ENCODE measurements at regions not wholly inside any gene's neighbourhood (a gene's known extent, or its start where the extent isn't known, plus 50 kb on each side); places are given as distances from the start of the nearest gene placed in this dataset.

DNA sequence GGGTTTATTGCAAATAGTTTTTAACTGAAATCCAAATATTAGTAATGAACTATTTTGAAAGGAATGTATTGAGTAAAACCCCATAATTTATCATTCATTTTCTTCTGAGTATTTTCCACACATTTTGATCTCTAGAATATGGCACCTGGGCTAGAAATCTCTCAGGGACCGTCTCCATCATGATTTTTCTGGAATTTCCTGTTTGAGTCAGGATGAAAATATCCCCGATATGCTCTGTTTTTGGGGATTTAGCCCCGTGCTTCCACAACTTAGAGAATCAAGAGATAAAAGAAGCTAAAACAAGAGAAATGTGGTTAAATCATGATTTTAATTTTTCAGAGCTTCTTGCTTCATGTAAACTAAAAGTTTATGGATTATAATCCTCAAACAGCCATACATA, 114.2 kb downstream of the SPCS3 start (continued):
- no peak for TF ChIP-seq HNRNPH1 (optimal IDR thresholded peaks at IDR 0.05; ENCODE audit: low read depth, low read length)

DNA sequence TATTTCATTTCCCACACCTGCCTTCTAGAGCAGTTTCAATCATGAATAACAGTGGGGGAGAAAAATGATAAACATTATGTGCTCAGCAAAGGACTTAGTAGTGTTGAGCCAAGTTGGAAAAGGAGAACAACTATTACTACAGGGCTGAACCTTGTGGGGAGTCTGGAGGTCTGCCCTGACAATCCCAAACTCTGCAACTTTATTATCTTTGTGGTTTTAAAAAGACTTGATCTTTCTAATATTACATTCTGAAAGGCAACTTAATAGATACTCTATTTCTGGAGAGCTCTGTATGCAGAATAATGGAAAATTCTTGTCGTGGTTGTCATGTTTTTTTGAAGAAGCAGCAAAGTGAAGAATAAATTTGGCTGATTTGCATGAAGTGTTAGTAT, 116.1 kb downstream of the SPCS3 start:
- DNase-seq (ENCODE audit: low spot score), result no peak
- Histone ChIP-seq H3K79me2 (ENCODE audit: insufficient read depth, low read length) (no peaks in the 10 kb centered on the region), H4K20me1 (ENCODE audit: insufficient read depth, low read length) (no peaks in the 10 kb centered on the region), H3K27me3 (ENCODE audit: control insufficient read depth in 1 of 2, insufficient read depth in 2 of 2, low read length in 2 of 2) (no peaks in the 10 kb centered on the region), H3K27ac (ENCODE audit: extremely low read length, insufficient read depth, low read length) (no peak overlapping the region), H3K4me3 (replicated peaks in 1 of 3; ENCODE audit: insufficient read depth in 1 of 3, low read depth in 2 of 3, low read length in 3 of 3) (no peak overlapping the region), H3K36me3 (replicated peaks in 1 of 2; ENCODE audit: control insufficient read depth in 1 of 2, insufficient read depth in 2 of 2, low read length in 2 of 2) (no peaks in the 10 kb centered on the region), H2AFZ (ENCODE audit: low read length) (no peak overlapping the region), H3K9ac (ENCODE audit: insufficient read depth, low read depth, low read length) (no peak overlapping the region), H3K4me1 (ENCODE audit: insufficient read depth, low read length) (no peaks in the 10 kb centered on the region), H3K4me2 (ENCODE audit: low read depth, low read length) (no peak overlapping the region), H3K9me3 (ENCODE audit: low read length) (no peaks in the 10 kb centered on the region)
- no peak for ATAC-seq
- BruUV-seq (replicated peaks), result no TSS peak
- no peak for FAIRE-seq
- POLR2A ChIA-PET, result no interaction called here
- intact Hi-C loops (cut with micrococcal nuclease; ENCODE audit: unreplicated experiment), result no loop called here
- in situ Hi-C loops (cut with HindIII; ENCODE audit: extremely low pct_ligation_motif_present, low pct_unique_long_range_greater_than_20kb), result no loop called here
- 4% methylated on average over 1 of the region's 1 CpG for WGBS (ENCODE audit: low lambda C conversion rate)
- CTCF ChIA-PET (ENCODE audit: low intra/inter-chr PET ratio, low total read pairs), result no interaction called here
- TF ChIP-seq ZNF670 (CRISPR knock-in tag; IDR thresholded peaks at IDR 0.05; ENCODE audit: borderline replicate concordance) (no peak), JARID2 (CRISPR knock-in tag; IDR thresholded peaks at IDR 0.05; ENCODE audit: insufficient replicate concordance) (no peak), NFE2L2 (IDR thresholded peaks at IDR 0.05; ENCODE audit: low read length) (no peak), ZNF564 (CRISPR knock-in tag; IDR thresholded peaks at IDR 0.05) (no peak), TAF1 (CRISPR knock-in tag; IDR thresholded peaks at IDR 0.05) (no peak), REXO4 (CRISPR knock-in tag; IDR thresholded peaks at IDR 0.05; ENCODE audit: borderline replicate concordance) (no peak), ZNF737 (CRISPR knock-in tag; IDR thresholded peaks at IDR 0.05; ENCODE audit: borderline replicate concordance) (no peak), SNRNP70 (IDR thresholded peaks at IDR 0.05; ENCODE audit: low read depth, low read length) (no peak), PPARG (CRISPR knock-in tag; conservative IDR thresholded peaks at IDR 0.05) (no peak), ZNF331 (CRISPR knock-in tag; IDR thresholded peaks at IDR 0.05) (no peak), KDM5B (CRISPR knock-in tag; IDR thresholded peaks at IDR 0.05; ENCODE audit: borderline replicate concordance) (no peak), ZNF224 (CRISPR knock-in tag; IDR thresholded peaks at IDR 0.05) (no peak), REPIN1 (CRISPR knock-in tag; IDR thresholded peaks at IDR 0.05; ENCODE audit: borderline replicate concordance, low read depth) (no peak)
- TF ChIP-seq, protein P1, sequence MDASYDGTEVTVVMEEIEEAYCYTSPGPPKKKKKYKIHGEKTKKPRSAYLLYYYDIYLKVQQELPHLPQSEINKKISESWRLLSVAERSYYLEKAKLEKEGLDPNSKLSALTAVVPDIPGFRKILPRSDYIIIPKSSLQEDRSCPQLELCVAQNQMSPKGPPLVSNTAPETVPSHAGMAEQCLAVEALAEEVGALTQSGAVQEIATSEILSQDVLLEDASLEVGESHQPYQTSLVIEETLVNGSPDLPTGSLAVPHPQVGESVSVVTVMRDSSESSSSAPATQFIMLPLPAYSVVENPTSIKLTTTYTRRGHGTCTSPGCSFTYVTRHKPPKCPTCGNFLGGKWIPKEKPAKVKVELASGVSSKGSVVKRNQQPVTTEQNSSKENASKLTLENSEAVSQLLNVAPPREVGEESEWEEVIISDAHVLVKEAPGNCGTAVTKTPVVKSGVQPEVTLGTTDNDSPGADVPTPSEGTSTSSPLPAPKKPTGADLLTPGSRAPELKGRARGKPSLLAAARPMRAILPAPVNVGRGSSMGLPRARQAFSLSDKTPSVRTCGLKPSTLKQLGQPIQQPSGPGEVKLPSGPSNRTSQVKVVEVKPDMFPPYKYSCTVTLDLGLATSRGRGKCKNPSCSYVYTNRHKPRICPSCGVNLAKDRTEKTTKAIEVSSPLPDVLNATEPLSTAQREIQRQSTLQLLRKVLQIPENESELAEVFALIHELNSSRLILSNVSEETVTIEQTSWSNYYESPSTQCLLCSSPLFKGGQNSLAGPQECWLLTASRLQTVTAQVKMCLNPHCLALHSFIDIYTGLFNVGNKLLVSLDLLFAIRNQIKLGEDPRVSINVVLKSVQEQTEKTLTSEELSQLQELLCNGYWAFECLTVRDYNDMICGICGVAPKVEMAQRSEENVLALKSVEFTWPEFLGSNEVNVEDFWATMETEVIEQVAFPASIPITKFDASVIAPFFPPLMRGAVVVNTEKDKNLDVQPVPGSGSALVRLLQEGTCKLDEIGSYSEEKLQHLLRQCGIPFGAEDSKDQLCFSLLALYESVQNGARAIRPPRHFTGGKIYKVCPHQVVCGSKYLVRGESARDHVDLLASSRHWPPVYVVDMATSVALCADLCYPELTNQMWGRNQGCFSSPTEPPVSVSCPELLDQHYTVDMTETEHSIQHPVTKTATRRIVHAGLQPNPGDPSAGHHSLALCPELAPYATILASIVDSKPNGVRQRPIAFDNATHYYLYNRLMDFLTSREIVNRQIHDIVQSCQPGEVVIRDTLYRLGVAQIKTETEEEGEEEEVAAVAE (CRISPR knock-in tag; IDR thresholded peaks at IDR 0.05; ENCODE audit: borderline replicate concordance), result no peak
- TF ChIP-seq, protein P2, sequence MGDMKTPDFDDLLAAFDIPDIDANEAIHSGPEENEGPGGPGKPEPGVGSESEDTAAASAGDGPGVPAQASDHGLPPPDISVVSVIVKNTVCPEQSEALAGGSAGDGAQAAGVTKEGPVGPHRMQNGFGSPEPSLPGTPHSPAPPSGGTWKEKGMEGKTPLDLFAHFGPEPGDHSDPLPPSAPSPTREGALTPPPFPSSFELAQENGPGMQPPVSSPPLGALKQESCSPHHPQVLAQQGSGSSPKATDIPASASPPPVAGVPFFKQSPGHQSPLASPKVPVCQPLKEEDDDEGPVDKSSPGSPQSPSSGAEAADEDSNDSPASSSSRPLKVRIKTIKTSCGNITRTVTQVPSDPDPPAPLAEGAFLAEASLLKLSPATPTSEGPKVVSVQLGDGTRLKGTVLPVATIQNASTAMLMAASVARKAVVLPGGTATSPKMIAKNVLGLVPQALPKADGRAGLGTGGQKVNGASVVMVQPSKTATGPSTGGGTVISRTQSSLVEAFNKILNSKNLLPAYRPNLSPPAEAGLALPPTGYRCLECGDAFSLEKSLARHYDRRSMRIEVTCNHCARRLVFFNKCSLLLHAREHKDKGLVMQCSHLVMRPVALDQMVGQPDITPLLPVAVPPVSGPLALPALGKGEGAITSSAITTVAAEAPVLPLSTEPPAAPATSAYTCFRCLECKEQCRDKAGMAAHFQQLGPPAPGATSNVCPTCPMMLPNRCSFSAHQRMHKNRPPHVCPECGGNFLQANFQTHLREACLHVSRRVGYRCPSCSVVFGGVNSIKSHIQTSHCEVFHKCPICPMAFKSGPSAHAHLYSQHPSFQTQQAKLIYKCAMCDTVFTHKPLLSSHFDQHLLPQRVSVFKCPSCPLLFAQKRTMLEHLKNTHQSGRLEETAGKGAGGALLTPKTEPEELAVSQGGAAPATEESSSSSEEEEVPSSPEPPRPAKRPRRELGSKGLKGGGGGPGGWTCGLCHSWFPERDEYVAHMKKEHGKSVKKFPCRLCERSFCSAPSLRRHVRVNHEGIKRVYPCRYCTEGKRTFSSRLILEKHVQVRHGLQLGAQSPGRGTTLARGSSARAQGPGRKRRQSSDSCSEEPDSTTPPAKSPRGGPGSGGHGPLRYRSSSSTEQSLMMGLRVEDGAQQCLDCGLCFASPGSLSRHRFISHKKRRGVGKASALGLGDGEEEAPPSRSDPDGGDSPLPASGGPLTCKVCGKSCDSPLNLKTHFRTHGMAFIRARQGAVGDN (CRISPR knock-in tag; IDR thresholded peaks at IDR 0.05), result no peak
- TF ChIP-seq, protein P3, sequence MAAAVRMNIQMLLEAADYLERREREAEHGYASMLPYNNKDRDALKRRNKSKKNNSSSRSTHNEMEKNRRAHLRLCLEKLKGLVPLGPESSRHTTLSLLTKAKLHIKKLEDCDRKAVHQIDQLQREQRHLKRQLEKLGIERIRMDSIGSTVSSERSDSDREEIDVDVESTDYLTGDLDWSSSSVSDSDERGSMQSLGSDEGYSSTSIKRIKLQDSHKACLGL (CRISPR knock-in tag; IDR thresholded peaks at IDR 0.05), result no peak
